ENCODE measurements at regions not wholly inside any gene's neighbourhood (a gene's known extent, or its start where the extent isn't known, plus 50 kb on each side); places are given as distances from the start of the nearest gene placed in this dataset.

DNA sequence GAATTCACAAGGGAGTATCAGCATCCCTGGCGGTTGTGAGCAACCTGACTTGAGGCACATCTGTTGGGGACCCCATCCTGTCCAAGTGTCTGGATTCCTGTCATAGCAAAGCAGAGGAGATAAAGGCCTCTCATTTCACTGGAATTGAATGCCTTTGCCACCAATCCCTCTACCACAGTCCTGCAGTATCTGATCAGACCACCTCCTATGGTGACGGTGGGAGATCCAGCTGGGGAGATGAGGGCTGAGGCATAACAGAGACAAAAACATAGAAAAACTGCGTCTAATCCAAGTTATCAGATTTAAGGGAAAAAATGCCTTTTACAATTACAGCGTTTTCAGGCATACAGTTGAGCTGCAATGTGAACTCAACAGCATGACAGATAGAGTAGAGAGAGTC lies 160.7 kb upstream of the TRPC7 start:
- 68% methylated on average over 4 of the region's 4 CpGs for WGBS
- no peak overlapping the region for H3K27ac ChIP-seq (replicated peaks in 1 of 4)
- no peaks in the 10 kb centered on the region for H3K36me3 ChIP-seq
- H3K4me3 ChIP-seq: no peak overlapping the region
- no peaks in the 10 kb centered on the region for H3K4me1 ChIP-seq
- H3K9me3 ChIP-seq: no peaks in the 10 kb centered on the region
- no peaks in the 10 kb centered on the region for H3K27me3 ChIP-seq
- TF ChIP-seq POLR2AphosphoS5 (IDR thresholded peaks at IDR 0.05) (no peak), POLR2A (IDR thresholded peaks at IDR 0.05; ENCODE audit: low read depth) (no peak), EP300 (IDR thresholded peaks at IDR 0.05) (no peak)
- TF ChIP-seq, protein P1, sequence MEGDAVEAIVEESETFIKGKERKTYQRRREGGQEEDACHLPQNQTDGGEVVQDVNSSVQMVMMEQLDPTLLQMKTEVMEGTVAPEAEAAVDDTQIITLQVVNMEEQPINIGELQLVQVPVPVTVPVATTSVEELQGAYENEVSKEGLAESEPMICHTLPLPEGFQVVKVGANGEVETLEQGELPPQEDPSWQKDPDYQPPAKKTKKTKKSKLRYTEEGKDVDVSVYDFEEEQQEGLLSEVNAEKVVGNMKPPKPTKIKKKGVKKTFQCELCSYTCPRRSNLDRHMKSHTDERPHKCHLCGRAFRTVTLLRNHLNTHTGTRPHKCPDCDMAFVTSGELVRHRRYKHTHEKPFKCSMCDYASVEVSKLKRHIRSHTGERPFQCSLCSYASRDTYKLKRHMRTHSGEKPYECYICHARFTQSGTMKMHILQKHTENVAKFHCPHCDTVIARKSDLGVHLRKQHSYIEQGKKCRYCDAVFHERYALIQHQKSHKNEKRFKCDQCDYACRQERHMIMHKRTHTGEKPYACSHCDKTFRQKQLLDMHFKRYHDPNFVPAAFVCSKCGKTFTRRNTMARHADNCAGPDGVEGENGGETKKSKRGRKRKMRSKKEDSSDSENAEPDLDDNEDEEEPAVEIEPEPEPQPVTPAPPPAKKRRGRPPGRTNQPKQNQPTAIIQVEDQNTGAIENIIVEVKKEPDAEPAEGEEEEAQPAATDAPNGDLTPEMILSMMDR (IDR thresholded peaks at IDR 0.05): no peak
- intact Hi-C loops (cut with DNase I): no loop called here
- no peak for DNase-seq (ENCODE audit: extremely low spot score)

GRCh38 chr5:136525597-136525996 lies 160.3 kb upstream of the TRPC7 start:
- Histone ChIP-seq H3K27me3 (no peaks in the 10 kb centered on the region), H3K27ac (replicated peaks in 1 of 4) (no peak overlapping the region), H3K36me3 (no peaks in the 10 kb centered on the region), H3K4me1 (no peaks in the 10 kb centered on the region), H3K9me3 (no peaks in the 10 kb centered on the region), H3K4me3 (no peak overlapping the region)
- TF ChIP-seq EP300 (IDR thresholded peaks at IDR 0.05) (no peak), POLR2AphosphoS5 (IDR thresholded peaks at IDR 0.05) (no peak), POLR2A (IDR thresholded peaks at IDR 0.05; ENCODE audit: low read depth) (no peak)
- TF ChIP-seq, protein P1 (IDR thresholded peaks at IDR 0.05): no peak
- intact Hi-C loops (cut with DNase I): no loop called here
- DNase-seq (ENCODE audit: extremely low spot score): no peak
- WGBS: 30% methylated on average over 2 of the region's 2 CpGs

- Histone ChIP-seq H3K4me3 (no peak overlapping the region), H3K4me1 (no peaks in the 10 kb centered on the region), H3K36me3 (no peaks in the 10 kb centered on the region), H3K9me3 (no peaks in the 10 kb centered on the region), H3K27ac (replicated peaks in 1 of 4) (no peak overlapping the region), H3K27me3 (no peaks in the 10 kb centered on the region)
- 87% methylated on average over 3 of the region's 3 CpGs for WGBS
- intact Hi-C loops (cut with DNase I): no loop called here
- DNase-seq (ENCODE audit: extremely low spot score): no peak
- TF ChIP-seq POLR2AphosphoS5 (IDR thresholded peaks at IDR 0.05) (no peak), EP300 (IDR thresholded peaks at IDR 0.05) (no peak)
- TF ChIP-seq, protein P1 (IDR thresholded peaks at IDR 0.05): no peak
These were observed 157.0 kb upstream of the TRPC7 start for GRCh38 chr5:136522217-136522956.

GRCh38 chr5:136521696-136522095 lies 156.4 kb upstream of the TRPC7 start:
- intact Hi-C loops (cut with DNase I): no loop called here
- H3K4me3 ChIP-seq: no peak overlapping the region

More at GRCh38 chr5:136521696-136522095, 156.4 kb upstream of the TRPC7 start:
- Histone ChIP-seq H3K36me3 (no peaks in the 10 kb centered on the region), H3K4me1 (no peaks in the 10 kb centered on the region), H3K27ac (replicated peaks in 1 of 4) (no peak overlapping the region), H3K9me3 (no peaks in the 10 kb centered on the region), H3K27me3 (no peaks in the 10 kb centered on the region)
- no peak for DNase-seq (ENCODE audit: extremely low spot score)
- no peak for TF ChIP-seq POLR2AphosphoS5 (IDR thresholded peaks at IDR 0.05)
- TF ChIP-seq, protein P1 (IDR thresholded peaks at IDR 0.05): no peak
- no peak for TF ChIP-seq EP300 (IDR thresholded peaks at IDR 0.05)
- no peak for TF ChIP-seq POLR2A (IDR thresholded peaks at IDR 0.05; ENCODE audit: low read depth)
